Astrocyte of the cerebellum (primary cell): ENCODE measurements at regions not wholly inside any gene's neighbourhood (a gene's known extent, or its start where the extent isn't known, plus 50 kb on each side); places are given as distances from the start of the nearest gene placed in this dataset.
"Not testable (repeated sequence)": the region's sequence is repeated elsewhere in the genome, so short reads cannot be mapped to it uniquely, and the experiment has no call there.

Experiments
- DNase-seq: peaks from one replicate; pipeline ENCODE4 v3.0.0-alpha.2; 2011; ENCODE audit warnings: low read depth
- H3K4me3 ChIP-seq: 2 replicates; pipeline ENCODE4 v1.5.1; 2011; ENCODE audit warnings: mild to moderate bottlenecking, low read depth, low read length, moderate library complexity
- in situ Hi-C: cut with HindIII; loops from 2 replicates; pipeline ENCODE4 v1.10.0; 2017; ENCODE audit warnings: low sequenced_read_pairs
- TF ChIP-seq, protein P1 (sequence below): IDR thresholded peaks from 2 replicates; pipeline ENCODE4 v1.5.1; 2012; ENCODE audit warnings: low read length, low read depth, moderate library complexity, mild to moderate bottlenecking; ENCODE audit errors: missing control alignments

DNA sequence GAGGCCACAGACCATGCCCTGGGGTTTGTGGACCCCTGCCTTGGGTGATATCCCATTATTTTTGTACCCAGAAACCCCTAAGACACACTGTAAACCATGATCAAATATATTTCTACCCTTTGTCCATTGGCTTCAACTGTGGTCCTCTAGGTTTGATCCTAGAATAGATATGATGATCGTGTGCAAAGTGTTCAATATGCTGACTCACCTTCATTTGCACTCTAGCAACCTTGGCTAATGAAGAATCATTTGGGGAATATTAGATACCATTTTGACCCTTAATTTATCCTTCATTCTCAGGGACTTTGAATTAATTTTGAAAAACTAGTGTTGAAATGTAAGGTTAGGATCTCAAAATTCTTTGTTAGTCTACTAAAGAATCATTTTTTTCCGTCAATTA, 73.1 kb upstream of the RAP1B start:
- in situ Hi-C loops, result no loop called here
- no peak for DNase-seq
- TF ChIP-seq, protein P1, sequence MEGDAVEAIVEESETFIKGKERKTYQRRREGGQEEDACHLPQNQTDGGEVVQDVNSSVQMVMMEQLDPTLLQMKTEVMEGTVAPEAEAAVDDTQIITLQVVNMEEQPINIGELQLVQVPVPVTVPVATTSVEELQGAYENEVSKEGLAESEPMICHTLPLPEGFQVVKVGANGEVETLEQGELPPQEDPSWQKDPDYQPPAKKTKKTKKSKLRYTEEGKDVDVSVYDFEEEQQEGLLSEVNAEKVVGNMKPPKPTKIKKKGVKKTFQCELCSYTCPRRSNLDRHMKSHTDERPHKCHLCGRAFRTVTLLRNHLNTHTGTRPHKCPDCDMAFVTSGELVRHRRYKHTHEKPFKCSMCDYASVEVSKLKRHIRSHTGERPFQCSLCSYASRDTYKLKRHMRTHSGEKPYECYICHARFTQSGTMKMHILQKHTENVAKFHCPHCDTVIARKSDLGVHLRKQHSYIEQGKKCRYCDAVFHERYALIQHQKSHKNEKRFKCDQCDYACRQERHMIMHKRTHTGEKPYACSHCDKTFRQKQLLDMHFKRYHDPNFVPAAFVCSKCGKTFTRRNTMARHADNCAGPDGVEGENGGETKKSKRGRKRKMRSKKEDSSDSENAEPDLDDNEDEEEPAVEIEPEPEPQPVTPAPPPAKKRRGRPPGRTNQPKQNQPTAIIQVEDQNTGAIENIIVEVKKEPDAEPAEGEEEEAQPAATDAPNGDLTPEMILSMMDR, result no peak
- no peak overlapping the region for H3K4me3 ChIP-seq

DNA sequence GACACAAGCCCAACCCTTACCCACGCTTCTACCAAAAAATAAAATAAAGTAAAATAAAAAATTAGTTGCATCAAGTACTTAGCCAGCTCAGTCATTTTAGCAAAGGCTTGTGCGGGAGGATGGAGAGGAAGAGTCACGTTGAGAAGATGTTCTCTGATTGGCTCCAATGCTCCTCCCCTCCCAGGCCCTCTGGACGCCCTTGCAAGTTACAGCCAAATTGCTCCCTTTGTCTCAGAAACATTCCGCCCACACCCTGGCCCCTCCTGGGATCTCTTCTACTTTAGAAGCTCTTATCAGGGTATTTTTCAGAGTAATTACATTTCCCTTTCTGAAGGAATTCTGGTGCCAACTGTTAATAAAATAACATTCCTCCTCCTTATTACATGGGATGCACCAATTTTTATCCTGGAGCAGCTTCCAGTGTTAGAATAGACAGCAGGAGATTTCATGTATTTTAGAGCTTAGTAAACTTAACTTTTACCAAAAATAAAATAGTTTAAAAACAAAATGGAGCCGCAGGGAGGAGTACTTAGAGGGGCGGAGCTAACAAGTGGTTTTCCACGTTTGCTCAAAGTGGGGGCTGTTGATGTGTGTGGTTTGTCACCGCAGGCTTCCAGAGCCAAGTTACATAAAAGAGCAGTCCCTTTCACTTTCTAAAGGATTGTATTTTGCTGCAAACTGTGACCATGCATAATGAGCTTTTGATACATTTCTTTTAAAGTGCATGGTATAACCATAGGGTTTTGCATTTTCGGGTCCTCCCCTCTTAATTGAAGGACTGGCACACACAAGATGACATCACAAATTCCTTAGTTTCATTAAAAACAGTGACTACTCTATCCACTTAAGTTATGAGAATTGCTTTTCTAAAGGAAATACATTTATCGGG, 71.7 kb upstream of the RAP1B start:
- TF ChIP-seq, protein P1, result no peak
- in situ Hi-C loops, result no loop called here
- peak overlapping the region; percentile 16 for H3K4me3 ChIP-seq
- DNase-seq, result peak; percentile 73

DNA sequence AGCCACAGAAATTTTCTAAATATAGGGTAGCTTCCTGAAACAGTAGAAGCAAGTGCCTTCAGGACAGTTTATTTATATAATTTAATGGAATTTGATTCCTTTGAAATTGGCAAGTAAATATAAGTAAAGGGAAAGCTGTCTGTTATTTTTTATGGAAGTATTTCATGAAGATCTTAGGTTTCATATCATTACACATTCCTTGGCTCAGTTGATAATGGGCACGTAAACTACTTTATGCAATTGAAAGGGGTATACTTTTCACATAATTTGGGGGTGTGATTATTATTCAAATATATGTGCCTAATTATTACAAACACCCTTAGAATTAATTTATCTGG, 71.1 kb upstream of the RAP1B start:
- H3K4me3 ChIP-seq, result no peak overlapping the region
- TF ChIP-seq, protein P1, result no peak
- in situ Hi-C loops, result no loop called here
- DNase-seq, result no peak

DNA sequence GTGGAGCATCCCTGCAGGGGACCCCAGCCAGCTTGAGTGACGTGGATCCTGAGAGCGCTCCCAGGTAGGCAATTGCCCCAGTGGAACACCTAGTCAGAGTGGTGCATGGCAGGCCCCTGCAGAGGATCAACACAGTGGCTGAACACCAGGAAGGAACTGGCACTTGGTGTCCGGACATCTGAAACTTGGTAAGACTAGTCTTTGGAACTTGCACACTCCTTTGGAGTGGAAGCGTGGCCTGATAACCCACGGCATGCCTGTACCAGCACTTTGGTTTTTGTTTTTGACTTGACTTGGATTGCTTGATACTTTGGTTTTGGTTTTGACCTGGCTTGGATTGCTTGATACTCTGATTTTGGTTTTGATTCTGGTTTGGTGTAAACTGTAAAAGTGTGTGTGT, 69.9 kb upstream of the RAP1B start:
- in situ Hi-C loops, DNase-seq, H3K4me3 ChIP-seq: not testable (repeated sequence)

DNA sequence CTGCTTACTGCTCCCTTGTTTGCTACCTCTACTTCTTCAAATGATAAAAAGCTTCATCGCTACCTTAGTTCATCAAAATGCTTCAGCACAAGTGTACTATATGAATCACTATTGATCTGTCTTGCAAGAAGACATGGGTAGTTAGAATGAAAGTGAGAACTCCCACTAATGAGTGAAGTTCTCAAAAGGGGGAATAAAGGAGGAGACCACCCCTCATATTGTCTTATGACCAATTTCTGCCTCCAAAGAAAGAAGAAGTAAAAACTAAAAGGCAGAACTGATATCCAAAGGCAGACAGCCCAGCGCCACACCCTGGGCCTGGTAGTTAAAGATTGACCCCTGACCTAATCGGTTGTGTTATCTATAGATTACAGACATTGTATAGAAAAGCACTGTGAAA, 63.4 kb upstream of the RAP1B start:
- DNase-seq, in situ Hi-C loops, H3K4me3 ChIP-seq: not testable (repeated sequence)

DNA sequence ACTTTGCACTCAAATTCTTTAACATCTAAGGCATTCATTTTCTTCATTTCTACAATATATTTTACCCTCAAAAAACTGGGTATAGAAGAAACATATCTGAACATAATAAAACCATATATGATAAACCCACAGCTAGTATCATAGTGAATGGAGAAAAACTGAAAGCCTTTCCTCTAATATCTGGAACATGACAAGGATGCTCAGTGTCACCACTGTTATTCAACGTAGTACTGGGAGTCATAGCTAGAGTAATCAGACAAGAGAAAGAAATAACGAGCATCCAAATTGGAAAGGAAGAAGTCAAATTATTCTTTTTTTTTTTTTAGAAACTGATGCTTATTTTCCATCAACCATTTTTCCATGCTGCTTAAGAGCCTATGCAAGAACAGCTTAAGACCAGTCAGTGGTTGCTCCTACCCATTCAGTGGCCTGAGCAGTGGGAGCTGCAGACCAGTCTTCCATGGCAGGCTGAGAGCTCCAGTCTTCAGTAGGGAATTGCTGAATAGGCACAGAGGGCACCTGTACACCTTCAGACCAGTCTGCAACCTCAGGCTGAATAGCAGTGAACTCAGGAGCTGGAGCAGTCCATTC, 58.0 kb upstream of the RAP1B start:
- DNase-seq, H3K4me3 ChIP-seq, in situ Hi-C loops: not testable (repeated sequence)

DNA sequence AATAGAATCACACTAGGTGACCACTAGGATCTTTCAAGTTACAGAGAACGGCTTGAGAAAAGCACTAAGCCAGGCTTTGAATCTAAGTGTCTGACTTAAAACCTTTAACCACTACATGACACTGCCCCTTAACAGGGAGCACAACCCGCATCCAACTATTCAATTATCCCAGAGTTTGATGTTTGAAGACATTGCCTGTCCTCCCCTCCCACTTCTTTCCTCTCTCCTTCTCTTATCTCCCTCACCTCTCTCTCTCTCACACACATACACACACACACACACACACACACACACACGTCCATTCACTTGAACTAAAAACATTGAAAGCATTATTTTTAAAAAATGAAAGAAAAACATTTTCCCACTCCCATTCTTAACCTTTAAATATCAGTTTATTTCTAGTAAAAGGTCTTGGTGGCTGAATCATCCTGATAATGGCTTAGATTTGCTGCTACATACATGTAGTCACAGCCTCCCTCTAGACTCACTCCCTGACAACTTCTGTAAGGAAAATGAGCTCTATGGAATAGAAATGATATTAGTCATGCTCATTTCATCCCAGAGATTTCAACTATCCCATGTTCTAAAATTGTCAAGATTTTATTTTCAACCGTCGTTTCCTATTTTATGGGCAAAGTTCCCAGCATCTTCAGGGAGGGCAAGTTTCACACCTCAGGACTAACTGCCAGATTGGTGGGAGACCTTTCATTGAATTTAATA, 53.5 kb upstream of the RAP1B start:
- peak; percentile 45 for DNase-seq
- in situ Hi-C loops, result no loop called here
- no peak overlapping the region for H3K4me3 ChIP-seq
- TF ChIP-seq, protein P1, result no peak

DNA sequence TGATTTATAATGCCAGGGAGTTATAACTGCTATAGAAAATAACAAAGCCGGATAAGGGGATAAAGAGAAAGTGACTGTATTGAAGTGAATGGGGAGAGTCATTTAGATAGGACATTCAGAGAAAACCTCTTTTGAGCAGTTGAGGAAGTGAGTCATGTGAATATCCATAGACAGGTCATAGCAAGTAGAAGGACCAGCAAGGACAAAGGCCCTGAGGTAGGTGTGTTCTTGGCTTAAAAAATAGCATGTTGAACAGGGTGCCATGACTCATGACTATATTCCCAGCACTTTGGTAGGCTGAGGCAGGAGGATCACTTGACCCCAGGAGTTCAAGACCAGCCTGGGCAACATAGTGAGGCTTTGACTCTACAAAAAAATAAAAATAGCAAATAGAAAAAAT, 51.5 kb upstream of the RAP1B start:
- DNase-seq, result no peak
- TF ChIP-seq, protein P1, result no peak
- H3K4me3 ChIP-seq, result no peak overlapping the region
- in situ Hi-C loops, result no loop called here
